DND-41 (cell line): ENCODE measurements at regions not wholly inside any gene's neighbourhood (a gene's known extent, or its start where the extent isn't known, plus 50 kb on each side); places are given as distances from the start of the nearest gene placed in this dataset.

ENCODE experiments used
- ATAC-seq: fragments of 200-7000 bp; cut with Tn5 transposase; 3 replicates; pipeline ENCODE4 v1.9.1; 2021; ENCODE audit warnings: low read depth; ENCODE audit not compliant: insufficient read depth
- DNase-seq: peaks from one replicate; pipeline ENCODE4 v3.0.0-alpha.2; 2020
- H2AFZ ChIP-seq: 2 replicates; pipeline ENCODE4 v1.6.0; 2012; ENCODE audit warnings: low read depth, low read length
- H3K27ac ChIP-seq: 2 replicates; pipeline ENCODE4 v1.5.1; 2012; ENCODE audit warnings: low read length, inconsistent platforms
- H3K27me3 ChIP-seq: fragments of 200-600 bp; sonication (generic); 2 replicates; pipeline ENCODE4 v1.6.0; 2012; ENCODE audit warnings: low read length, mild to moderate bottlenecking, inconsistent platforms; ENCODE audit not compliant: insufficient read depth, poor library complexity
- H3K36me3 ChIP-seq: 2 replicates; pipeline ENCODE4 v1.5.1; 2012; ENCODE audit warnings: low read length, inconsistent platforms; ENCODE audit not compliant: insufficient read depth
- H3K4me1 ChIP-seq: 2 replicates; pipeline ENCODE4 v1.5.1; 2012; ENCODE audit warnings: mild to moderate bottlenecking, low read length; ENCODE audit not compliant: insufficient read depth
- H3K4me2 ChIP-seq: 2 replicates; pipeline ENCODE4 v1.6.0; 2012; ENCODE audit warnings: mild to moderate bottlenecking, moderate library complexity, low read length, inconsistent platforms; ENCODE audit not compliant: insufficient read depth
- H3K4me3 ChIP-seq, 2 experiments: fragments of 200-600 bp in 1 of 2; shearing (Covaris generic) in 1 of 2; 2 replicates each; pipeline ENCODE4 v1.5.1; 2012 to 2016; ENCODE audit warnings: inconsistent platforms in 2 of 2, low read length in 2 of 2, mild to moderate bottlenecking in 2 of 2, low read depth in 1 of 2, moderate library complexity in 1 of 2
- H3K79me2 ChIP-seq: 2 replicates; pipeline ENCODE4 v1.6.0; 2012; ENCODE audit warnings: low read length, inconsistent platforms; ENCODE audit not compliant: insufficient read depth
- H3K9ac ChIP-seq: 2 replicates; pipeline ENCODE4 v1.6.0; 2012; ENCODE audit warnings: low read depth, mild to moderate bottlenecking, inconsistent platforms, low read length, moderate library complexity
- H3K9me3 ChIP-seq: 2 replicates; pipeline ENCODE4 v1.5.1; 2012; ENCODE audit warnings: low read length, moderate library complexity, mild to moderate bottlenecking, inconsistent platforms; ENCODE audit not compliant: insufficient read depth, severe bottlenecking
- H4K20me1 ChIP-seq: 2 replicates; pipeline ENCODE4 v1.6.0; 2012; ENCODE audit warnings: low read length; ENCODE audit not compliant: insufficient read depth
- EZH2 ChIP-seq: IDR thresholded peaks from 3 replicates; pipeline ENCODE4 v1.6.1; 2012; ENCODE audit warnings: borderline replicate concordance, low read depth, mild to moderate bottlenecking, moderate library complexity, low read length, inconsistent platforms; ENCODE audit not compliant: severe bottlenecking
- TF ChIP-seq, protein P1 (sequence below): IDR thresholded peaks from 2 replicates; pipeline ENCODE4 v1.5.1; 2012; ENCODE audit warnings: borderline replicate concordance, low read length, moderate library complexity, mild to moderate bottlenecking; ENCODE audit not compliant: poor library complexity, severe bottlenecking; ENCODE audit errors: extremely low read depth

DNA sequence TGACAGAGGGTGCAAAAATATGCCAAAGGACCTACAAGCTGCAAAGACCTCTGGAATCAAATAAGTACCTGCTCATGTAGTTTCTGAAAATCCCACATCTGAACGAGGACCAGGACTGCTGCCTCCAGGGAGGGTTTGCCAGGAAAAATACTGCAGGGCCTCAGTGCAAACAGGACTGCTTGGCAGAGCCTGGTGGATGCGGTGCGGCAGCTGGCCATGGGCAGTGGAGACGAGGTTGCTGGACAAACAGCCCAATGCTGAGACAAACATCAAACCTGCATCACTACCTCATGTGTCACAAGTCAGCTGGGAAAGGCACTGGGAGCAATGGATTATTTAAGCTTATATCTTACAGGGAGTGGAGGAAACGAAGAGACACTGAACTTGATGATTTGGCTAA, 238.8 kb downstream of the PAX1 start:
- Histone ChIP-seq H3K27ac (no peak overlapping the region), H3K36me3 (no peaks in the 10 kb centered on the region), H3K79me2 (no peaks in the 10 kb centered on the region), H2AFZ (no peak overlapping the region), H3K4me1 (no peaks in the 10 kb centered on the region), H3K9ac (no peak overlapping the region), H3K4me3 (no peak overlapping the region), H4K20me1 (no peaks in the 10 kb centered on the region), H3K9me3 (no peaks in the 10 kb centered on the region), H3K4me2 (no peak overlapping the region), H3K27me3 (peaks cover 14% of the 10 kb centered on the region)
- TF ChIP-seq, protein P1, sequence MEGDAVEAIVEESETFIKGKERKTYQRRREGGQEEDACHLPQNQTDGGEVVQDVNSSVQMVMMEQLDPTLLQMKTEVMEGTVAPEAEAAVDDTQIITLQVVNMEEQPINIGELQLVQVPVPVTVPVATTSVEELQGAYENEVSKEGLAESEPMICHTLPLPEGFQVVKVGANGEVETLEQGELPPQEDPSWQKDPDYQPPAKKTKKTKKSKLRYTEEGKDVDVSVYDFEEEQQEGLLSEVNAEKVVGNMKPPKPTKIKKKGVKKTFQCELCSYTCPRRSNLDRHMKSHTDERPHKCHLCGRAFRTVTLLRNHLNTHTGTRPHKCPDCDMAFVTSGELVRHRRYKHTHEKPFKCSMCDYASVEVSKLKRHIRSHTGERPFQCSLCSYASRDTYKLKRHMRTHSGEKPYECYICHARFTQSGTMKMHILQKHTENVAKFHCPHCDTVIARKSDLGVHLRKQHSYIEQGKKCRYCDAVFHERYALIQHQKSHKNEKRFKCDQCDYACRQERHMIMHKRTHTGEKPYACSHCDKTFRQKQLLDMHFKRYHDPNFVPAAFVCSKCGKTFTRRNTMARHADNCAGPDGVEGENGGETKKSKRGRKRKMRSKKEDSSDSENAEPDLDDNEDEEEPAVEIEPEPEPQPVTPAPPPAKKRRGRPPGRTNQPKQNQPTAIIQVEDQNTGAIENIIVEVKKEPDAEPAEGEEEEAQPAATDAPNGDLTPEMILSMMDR: no peak
- no peak for TF ChIP-seq EZH2
- no peak for DNase-seq
- no peak for ATAC-seq

DNA sequence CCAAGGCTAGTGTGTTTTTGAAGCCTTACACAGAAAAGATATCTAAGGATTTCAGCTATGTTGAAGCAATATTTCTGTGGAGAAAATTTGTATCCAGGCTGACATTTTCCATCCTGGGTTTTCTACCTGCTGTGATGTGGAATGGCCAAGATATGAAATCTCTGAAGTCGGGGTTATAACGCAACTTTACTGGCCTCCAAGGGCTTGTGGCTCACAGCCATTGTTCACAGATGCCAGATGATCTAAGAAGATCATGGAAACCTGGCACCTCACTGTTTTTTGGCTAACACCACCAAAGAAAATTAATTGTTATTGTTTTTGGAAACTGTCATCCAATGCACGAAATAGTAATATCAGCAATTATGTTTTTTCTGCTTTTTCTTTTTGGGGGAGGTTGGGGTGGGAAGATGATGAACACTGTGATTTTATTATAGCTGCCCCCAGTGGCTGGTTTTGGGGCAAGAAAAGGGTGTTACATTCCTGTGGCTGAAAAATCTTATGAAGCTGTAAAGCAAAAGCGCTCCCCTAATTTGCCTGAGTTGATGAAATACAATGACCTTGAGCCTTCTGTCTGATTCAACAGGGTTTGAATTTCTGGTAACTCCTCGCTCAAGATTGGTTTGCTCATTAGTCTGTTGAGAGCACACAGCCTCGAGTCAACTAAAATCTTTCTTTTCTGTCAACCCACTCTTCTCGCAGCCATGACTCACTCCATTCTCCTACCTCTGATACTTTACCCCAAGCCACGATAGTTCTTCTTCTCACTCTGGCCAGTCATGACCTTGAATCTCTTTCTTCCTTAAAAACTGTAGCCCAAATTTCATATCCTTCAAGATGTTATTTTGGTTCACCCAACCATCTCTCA, 236.7 kb downstream of the PAX1 start:
- Histone ChIP-seq H4K20me1 (no peaks in the 10 kb centered on the region), H3K9me3 (no peaks in the 10 kb centered on the region), H3K79me2 (no peaks in the 10 kb centered on the region), H3K27me3 (peaks cover 3% of the 10 kb centered on the region), H3K4me1 (no peaks in the 10 kb centered on the region), H2AFZ (no peak overlapping the region), H3K36me3 (no peaks in the 10 kb centered on the region), H3K9ac (no peak overlapping the region), H3K4me3 (no peak overlapping the region), H3K27ac (no peak overlapping the region), H3K4me2 (no peak overlapping the region)
- TF ChIP-seq, protein P1: no peak
- no peak for TF ChIP-seq EZH2
- ATAC-seq: no peak
- no peak for DNase-seq

DNA sequence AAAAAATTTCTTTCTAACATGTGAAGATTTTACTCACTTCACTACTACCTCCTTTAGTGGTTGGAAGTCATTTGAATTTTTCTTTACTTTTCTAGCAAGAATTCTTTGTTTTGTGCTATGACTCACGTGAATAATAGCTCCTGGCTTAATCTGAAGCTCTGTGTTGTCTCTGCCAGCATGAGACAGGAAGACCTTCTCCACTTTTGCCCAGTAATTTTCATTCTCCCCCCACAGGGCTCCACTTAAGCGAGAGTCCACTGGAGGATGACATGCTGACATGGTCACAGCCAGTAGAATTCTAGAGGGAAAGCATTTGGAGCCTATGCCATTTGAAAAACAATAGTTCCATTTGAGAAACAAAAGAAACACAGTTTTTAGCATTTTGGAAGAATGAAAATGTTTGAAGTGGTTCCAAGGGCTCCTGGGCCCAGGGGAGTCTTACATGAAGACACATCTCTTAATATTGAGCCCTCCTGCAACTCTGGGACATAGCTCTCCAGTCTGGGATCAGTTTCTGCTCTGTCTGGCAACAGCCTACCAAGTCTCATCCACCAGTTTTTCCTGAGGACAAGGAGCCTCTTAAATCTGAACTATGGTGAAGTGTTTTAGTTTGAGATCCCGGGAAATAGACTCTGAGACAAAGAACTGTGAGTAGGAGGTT, 231.4 kb downstream of the PAX1 start:
- DNase-seq (no peak), ATAC-seq (no peak)
- Histone ChIP-seq H2AFZ (no peak overlapping the region), H3K9ac (no peak overlapping the region), H3K9me3 (no peaks in the 10 kb centered on the region), H3K79me2 (no peaks in the 10 kb centered on the region), H3K4me2 (no peak overlapping the region), H3K36me3 (no peaks in the 10 kb centered on the region), H3K4me3 (no peak overlapping the region), H3K27ac (no peak overlapping the region), H4K20me1 (no peaks in the 10 kb centered on the region), H3K27me3 (peaks cover 3% of the 10 kb centered on the region), H3K4me1 (no peaks in the 10 kb centered on the region)
- TF ChIP-seq, protein P1: no peak
- TF ChIP-seq EZH2: no peak
